Gastrocnemius medialis (tissue), 4 donors: ENCODE measurements at regions not wholly inside any gene's neighbourhood (a gene's known extent, or its start where the extent isn't known, plus 50 kb on each side); places are given as distances from the start of the nearest gene placed in this dataset.

Experiments used
- POLR2A ChIP-seq, 2 donors: fragments of 450-650 bp; IDR thresholded peaks; one replicate each; pipeline ENCODE4 v1.6.1; 2017; ENCODE audit warnings: antibody characterized with exemption in 2 of 2, mild to moderate bottlenecking in 2 of 2, moderate library complexity in 2 of 2
- TF ChIP-seq, protein P1 (sequence below), 5 experiments: fragments of 450-650 bp in 3 of 5; fragments of 200-600 bp in 2 of 5; sonication (generic) in 2 of 5; IDR thresholded peaks in 4 of 5; conservative IDR thresholded peaks in 1 of 5; 1 replicate in 4 of 5; 2 replicates in 1 of 5; pipeline ENCODE4 v1.5.1; 2016 to 2019; ENCODE audit warnings: antibody characterized with exemption in 5 of 5, mild to moderate bottlenecking in 3 of 5, moderate library complexity in 3 of 5

DNA sequence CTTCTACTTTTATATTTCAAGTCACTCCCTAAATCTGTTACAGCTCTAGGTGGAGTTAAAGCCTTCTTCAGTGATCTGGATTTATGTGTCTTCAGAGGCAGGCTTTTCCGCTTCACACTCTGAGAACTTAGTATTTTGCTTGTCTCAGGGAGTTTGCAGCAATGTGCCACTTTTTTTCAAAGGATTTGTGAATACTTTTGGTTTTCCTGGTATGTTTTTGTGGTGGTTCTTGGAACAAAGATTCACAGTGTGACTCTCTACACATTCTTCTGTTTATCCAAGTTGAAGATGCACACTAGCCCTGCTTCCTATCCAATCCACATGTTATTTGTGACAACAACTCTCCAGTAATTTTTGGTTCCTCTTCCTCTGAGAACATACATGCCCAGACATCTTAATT lies 1253.7 kb downstream of the TECRL start:
- no peak for TF ChIP-seq POLR2A (IDR thresholded peaks at IDR 0.05)
- TF ChIP-seq, protein P1, sequence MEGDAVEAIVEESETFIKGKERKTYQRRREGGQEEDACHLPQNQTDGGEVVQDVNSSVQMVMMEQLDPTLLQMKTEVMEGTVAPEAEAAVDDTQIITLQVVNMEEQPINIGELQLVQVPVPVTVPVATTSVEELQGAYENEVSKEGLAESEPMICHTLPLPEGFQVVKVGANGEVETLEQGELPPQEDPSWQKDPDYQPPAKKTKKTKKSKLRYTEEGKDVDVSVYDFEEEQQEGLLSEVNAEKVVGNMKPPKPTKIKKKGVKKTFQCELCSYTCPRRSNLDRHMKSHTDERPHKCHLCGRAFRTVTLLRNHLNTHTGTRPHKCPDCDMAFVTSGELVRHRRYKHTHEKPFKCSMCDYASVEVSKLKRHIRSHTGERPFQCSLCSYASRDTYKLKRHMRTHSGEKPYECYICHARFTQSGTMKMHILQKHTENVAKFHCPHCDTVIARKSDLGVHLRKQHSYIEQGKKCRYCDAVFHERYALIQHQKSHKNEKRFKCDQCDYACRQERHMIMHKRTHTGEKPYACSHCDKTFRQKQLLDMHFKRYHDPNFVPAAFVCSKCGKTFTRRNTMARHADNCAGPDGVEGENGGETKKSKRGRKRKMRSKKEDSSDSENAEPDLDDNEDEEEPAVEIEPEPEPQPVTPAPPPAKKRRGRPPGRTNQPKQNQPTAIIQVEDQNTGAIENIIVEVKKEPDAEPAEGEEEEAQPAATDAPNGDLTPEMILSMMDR (IDR thresholded peaks at IDR 0.05 in 4 of 5, conservative IDR thresholded peaks at IDR 0.05 in 1 of 5): no peak
